Fibroblast of pulmonary artery (primary cell): ENCODE measurements at regions not wholly inside any gene's neighbourhood (a gene's known extent, or its start where the extent isn't known, plus 50 kb on each side); places are given as distances from the start of the nearest gene placed in this dataset.
"Not testable (repeated sequence)": the region's sequence is repeated elsewhere in the genome, so short reads cannot be mapped to it uniquely, and the experiment has no call there.

Experiments
- DNase-seq: peaks from one replicate; pipeline ENCODE4 v3.0.0-alpha.2; 2010; ENCODE audit warnings: low read depth
- H3K4me3 ChIP-seq: replicated peaks from 2 replicates; pipeline ENCODE4 v1.5.1; 2011; ENCODE audit warnings: low read depth, mild to moderate bottlenecking, control low read depth, low read length, moderate library complexity
- TF ChIP-seq, protein P1 (sequence below): IDR thresholded peaks from 2 replicates; pipeline ENCODE4 v1.5.1; 2011; ENCODE audit warnings: mild to moderate bottlenecking, control low read depth, low read length, inconsistent platforms; ENCODE audit errors: missing control alignments

DNA sequence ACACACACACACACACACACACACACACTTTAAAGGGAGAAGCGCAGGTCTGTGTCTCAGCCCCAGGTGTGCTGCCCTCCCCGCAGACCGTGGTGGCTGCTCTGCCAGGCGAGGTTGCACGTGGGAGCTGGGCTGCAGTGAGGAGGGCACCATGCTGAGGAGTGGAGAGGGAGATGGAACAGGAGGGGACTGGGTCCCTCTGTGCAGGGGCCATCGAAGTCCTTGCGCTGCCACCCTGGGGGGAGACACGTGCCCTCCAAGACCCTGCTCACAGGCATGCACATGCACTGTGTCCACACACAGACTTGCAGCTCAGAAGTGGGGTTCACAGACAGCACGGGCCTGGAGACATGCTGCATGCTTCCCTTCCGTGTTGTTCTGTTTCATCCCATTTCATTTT lies 65.5 kb upstream of the HGFAC start:
- no peak overlapping the region for H3K4me3 ChIP-seq
- no peak for DNase-seq
- TF ChIP-seq, protein P1, sequence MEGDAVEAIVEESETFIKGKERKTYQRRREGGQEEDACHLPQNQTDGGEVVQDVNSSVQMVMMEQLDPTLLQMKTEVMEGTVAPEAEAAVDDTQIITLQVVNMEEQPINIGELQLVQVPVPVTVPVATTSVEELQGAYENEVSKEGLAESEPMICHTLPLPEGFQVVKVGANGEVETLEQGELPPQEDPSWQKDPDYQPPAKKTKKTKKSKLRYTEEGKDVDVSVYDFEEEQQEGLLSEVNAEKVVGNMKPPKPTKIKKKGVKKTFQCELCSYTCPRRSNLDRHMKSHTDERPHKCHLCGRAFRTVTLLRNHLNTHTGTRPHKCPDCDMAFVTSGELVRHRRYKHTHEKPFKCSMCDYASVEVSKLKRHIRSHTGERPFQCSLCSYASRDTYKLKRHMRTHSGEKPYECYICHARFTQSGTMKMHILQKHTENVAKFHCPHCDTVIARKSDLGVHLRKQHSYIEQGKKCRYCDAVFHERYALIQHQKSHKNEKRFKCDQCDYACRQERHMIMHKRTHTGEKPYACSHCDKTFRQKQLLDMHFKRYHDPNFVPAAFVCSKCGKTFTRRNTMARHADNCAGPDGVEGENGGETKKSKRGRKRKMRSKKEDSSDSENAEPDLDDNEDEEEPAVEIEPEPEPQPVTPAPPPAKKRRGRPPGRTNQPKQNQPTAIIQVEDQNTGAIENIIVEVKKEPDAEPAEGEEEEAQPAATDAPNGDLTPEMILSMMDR = no peak

DNA sequence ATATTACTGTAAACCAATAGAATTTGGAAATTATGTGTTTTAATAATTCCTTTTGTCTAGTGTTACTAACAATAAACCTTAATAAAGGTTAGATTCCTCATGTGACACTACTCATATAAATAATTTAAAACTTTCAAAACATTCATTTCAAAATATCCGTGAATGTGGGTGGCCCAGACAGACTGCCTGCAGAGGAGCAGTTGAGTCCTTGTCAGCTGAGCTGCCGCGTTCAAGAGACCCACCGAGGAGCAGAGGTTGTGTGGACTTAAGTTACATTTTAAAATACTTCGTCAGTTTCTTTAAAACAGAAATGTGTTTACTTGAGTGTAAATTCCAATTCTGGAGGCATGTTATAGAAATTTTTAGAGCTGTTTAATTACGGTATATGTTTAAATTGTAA lies 64.2 kb upstream of the HGFAC start:
- no peak for DNase-seq
- no peak overlapping the region for H3K4me3 ChIP-seq
- TF ChIP-seq, protein P1 = no peak

GRCh38 chr4:3380336-3380735 lies 61.4 kb upstream of the HGFAC start:
- DNase-seq, H3K4me3 ChIP-seq: not testable (repeated sequence)

DNA sequence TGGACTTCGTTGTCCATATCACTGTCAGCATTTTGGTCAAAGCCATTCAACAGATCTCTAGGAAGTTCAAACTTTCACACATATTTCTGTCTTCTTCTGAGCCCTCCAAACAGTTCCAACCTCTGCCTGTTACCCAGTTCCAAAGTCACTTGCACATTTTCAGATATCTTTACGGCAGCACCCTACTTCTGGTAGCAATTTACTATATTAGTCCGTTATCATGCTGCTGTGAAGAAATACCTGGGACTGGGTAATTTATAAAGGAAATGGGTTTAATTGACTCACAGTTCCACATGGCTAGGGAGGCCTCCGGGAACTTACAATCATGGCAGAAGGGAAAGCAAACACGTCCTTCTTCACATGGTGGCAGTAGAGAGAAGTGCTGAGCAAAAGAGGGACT lies 60.6 kb upstream of the HGFAC start:
- H3K4me3 ChIP-seq, DNase-seq: not testable (repeated sequence)

DNA sequence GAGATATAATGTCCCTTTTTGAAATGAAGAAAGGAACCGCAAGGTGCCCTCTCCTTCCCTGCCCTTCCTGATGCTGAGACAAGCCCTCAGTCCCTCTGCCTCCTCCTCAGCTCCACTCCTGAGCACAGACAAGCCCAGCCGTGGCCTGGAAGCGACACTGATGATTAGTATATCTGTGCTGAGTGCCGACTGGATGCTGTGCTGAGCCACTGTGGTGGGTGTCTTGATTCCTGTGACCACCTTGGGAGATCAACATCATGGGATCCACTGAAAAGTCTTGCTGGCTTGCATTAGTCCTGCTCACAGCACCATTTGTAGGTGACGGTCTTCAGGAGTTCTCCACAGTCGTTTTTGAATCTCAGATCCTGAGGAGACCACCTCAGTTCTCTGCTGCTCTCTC lies 59.5 kb upstream of the HGFAC start:
- H3K4me3 ChIP-seq = no peak overlapping the region
- DNase-seq = no peak
- TF ChIP-seq, protein P1 = no peak

DNA sequence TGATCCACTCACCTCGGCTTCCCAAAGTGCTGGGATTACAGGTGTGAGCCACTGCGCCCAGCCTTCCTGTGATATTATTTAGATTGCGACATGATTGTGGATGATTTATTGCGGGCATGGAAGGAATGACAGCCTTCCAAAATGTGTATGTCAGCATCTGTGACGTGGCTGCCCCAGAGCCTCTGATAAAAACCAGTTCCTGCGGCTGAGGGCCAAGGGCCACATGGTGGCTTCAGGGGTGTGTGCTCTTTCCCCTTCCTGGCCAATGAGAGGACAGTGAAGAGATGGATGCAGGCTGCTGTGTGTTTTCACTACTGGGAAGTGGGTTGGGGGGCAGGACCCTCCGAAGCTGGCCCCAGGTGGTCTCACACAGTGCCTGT lies 57.4 kb upstream of the HGFAC start:
- no peak overlapping the region for H3K4me3 ChIP-seq
- TF ChIP-seq, protein P1 = no peak
- DNase-seq = no peak

GRCh38 chr4:3384771-3385710 lies 56.7 kb upstream of the HGFAC start:
- no peak overlapping the region for H3K4me3 ChIP-seq
- DNase-seq = no peak
- TF ChIP-seq, protein P1 = no peak
